HG03175 (cell line): ENCODE measurements at regions not wholly inside any gene's neighbourhood (a gene's known extent, or its start where the extent isn't known, plus 50 kb on each side); places are given as distances from the start of the nearest gene placed in this dataset.

Source experiments
- ATAC-seq: cut with Tn5 transposase; IDR thresholded peaks from one replicate; pipeline ENCODE4 v1.9.1; 2021; ENCODE audit warnings: mild to moderate bottlenecking, moderate library complexity; ENCODE audit not compliant: unreplicated experiment

DNA sequence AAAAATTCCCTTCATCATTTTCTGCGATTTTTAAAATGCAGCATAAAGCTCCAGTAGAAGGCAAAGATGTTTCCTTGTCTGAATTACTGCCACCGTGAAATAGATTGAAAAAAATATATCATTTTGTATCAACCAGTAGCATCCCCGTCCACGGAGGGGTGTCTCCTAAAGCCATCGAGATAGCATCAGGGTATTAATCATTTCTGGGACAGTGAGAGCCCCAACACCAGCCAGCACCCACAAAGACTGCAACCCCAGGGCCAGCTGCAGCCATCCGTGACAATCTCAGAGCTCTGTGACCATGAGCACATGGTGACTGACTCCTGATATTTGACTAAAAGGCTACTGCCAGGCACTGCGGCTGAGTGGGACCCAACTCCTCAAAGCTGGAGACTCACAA is 64.1 kb upstream of the SIX3 start:
- ATAC-seq = no peak

DNA sequence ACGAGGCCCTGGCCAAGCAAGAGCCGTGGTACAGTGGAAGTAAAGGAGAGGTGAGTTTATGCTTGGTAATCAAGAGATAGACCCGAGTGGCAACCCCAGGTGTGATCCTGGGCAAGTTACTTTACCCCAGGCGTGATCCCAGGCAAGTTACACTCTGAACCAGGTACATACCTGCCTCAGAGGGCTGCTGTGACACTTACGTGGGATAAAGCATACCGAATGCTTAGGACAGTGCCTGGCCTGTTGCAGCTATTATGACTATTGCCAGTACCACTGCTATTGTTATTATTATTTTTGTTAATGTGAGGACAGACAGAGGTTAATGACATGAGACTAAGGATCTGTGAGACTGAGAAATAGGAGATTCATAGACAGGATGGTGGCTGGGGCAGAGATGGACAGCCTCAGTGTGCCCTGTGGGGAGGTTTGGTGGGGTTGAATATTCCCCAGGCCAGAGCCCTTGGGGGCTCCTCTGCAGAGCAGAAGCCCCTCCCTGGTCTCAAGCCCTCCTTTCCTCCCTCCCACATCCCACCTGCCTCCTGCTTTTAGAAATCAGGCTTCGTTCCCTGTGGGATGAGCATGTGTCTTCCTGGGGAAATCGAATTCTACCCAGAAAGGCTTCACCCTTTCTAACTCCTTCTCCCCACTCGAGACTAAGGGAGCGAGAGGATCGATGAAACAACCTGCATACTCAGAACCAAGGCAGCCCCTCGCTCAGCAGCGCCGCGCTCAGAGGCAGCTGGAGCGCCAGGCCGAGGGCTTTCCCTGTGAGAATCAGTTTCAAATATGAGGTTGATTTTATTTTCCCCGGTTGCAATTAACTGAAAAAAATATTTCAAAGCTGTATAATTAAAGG is 62.0 kb upstream of the SIX3 start:
- no peak for ATAC-seq

DNA sequence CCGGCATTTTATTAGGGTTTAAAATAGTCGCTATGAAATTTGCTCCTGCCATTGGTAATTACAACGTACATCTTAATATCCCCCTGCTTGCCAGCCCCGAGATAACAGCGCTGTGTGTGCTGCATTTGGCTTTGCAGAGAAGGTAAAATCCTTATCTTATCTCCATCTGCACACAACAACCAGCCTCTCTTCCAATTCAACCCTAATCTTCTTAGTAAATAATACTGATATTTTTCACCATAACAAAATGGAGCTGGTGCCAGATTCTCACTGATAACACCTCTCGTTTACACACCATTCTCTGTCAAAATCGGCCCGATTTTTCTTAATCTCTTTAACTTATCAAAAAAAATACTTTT is 61.4 kb upstream of the SIX3 start:
- no peak for ATAC-seq

DNA sequence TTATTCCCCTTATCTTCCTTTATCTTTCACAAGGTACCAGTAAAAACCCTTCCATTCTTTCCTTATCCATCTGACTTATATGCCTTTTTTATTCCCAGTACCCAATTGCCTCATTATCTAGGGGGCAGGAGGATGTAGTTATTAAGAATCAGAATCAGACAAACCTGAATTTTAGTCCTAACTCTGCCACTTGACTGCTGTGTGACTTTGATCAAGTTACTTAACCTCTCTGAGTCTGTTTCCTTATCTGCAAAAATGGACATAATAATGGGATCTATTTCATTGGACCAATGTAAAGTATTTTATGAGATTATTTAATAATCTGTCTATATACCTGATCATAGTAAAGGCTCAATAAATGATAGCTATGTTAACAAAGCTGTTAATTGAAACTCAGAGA is 59.6 kb upstream of the SIX3 start:
- ATAC-seq = no peak

DNA sequence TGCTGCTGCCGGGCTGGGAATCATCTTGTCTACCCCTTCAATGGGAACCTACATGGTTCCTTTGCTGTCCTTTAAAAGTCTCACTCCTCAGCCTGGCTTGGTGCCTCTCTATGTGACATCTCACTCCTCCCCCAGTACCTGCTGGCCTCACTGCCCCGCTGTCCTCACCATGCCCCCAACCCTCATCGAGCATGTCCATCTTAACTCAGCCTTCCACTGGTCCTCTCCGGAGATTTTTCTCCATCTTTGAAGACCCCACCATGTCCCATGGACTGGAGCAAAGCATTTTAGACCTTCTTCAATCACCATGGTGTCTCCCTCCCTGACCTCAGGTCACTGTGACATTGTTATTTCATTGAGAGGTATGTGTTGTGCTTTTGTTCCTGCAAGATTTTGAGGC is 58.1 kb upstream of the SIX3 start:
- no peak for ATAC-seq

DNA sequence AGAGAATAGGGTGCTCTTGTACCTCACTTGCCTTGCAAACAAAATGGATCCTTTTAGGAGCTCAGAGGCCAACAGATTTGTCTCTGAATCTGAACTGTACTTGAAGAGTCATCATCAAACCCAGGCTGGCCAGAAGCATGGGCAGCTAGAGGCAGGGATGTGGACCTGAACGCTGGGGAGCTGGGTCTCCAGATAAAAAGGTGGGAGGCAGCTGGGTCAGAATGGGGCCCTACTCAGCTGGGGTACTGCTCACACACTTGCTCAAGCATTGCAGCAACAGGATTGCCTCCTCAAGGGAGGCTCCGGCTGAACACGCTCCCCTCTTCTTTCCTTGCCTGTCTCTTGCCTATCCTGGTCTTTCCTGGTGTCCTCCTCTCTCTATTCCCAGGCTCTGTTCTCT is 57.3 kb upstream of the SIX3 start:
- no peak for ATAC-seq

DNA sequence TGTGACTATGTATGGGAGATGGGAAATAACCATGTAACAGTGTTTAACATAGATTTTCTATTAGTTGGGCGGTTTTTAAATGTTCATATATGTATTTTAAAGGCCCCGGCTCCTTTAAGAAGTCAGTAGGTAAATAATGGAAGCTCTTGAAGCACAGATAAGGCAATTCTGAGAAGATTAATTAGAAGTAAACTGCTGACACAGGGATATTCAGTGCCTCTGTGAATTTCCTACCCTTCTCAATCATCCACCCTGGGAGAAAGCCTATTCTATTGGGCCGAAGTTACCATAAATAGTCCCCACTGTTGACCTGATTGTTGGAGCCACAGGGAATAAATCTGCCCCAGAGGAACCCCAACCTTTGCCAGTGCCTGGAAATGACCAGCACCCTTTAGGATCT is 56.8 kb upstream of the SIX3 start:
- ATAC-seq = no peak

DNA sequence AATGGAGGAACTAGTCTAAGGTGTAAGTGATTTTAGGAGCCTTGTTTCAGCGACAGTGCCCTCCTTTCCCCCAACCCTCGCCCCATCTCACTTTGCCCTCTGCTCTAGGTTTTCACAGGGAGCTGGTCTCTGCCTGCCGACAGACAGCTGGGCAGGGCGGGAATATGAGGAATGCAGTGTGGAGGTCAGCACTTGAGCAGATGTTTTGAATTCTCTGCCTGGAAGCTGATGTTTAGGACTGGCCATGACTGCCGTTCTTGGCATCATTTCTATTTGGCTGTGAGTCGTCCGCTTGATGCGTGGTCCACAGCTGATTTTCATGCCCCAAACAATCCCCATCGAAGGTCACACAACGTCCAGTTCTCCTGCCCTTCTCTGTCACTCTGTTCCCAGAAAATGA is 55.1 kb upstream of the SIX3 start:
- ATAC-seq = no peak

DNA sequence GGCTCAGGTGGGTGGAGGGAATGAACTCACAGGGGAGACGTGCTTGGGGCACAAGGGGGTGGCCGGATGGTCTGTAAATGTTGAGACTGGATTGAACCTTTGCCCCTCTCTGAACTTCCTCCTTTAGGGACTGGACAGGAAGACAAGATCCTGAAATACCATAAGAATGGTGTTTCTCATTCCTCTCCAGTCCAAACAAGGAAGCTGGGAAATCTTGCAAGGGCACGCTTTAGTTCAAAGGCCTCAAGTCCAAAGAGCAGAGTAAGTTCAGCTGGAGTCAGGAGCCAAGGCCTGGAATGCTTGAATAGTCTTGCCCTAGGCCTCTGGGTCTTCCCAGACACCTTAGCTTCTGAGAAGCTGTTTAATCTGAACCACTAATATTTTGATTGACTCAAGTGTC is 52.4 kb upstream of the SIX3 start:
- no peak for ATAC-seq
